HG02840 (cell line): ENCODE measurements at regions not wholly inside any gene's neighbourhood (a gene's known extent, or its start where the extent isn't known, plus 50 kb on each side); places are given as distances from the start of the nearest gene placed in this dataset.

Experiments
- ATAC-seq: cut with Tn5 transposase; IDR thresholded peaks from one replicate; pipeline ENCODE4 v1.9.1; 2021; ENCODE audit warnings: mild to moderate bottlenecking, moderate library complexity, moderate number of reproducible peaks; ENCODE audit not compliant: unreplicated experiment, low FRiP score

DNA sequence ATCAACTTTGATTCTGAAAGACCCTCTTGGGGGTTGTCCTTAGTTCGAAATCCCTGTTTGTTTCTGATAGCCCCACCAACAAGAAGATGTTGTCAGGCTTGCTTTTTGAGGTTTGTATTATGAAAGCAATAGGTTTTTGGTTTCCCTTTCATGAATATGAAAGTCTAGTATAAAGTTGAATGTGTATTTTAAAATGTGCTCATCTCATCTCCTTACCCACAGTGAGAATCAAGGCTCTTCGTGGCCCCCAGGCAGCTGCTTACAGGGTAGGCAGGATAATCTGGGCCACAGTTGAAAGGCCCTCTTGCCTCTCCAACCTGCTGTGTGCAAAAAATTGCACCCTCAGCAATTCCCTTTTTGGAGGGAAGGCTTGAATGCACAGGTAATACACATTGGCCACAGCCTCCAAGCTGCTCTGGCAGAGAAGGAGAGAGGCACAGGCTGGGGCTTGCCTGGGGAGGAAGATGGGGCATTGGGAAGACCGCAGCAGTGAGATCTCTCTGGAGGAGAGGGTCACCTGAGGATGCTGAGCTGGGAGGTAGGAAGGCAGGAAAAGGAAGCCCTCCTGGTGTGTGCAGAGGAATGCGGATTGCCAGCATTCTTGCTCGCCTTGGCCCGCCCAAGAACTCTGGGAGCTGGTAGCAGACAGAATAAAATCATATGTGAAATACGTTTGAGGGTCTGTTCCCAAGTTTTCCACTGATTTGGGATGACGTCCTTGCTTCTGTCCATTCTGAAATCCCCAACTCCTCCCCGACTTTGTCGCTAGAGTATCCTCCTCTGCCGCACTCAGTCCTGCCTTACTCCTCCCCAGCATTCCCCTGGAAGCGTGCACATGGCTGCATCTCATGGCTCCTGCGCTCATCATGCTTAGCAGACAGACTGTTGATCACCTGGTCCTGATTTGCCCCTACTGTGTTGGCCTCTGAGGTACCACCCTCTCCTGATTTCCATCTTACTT is 196.4 kb downstream of the RPLP1 start:
- no peak for ATAC-seq

DNA sequence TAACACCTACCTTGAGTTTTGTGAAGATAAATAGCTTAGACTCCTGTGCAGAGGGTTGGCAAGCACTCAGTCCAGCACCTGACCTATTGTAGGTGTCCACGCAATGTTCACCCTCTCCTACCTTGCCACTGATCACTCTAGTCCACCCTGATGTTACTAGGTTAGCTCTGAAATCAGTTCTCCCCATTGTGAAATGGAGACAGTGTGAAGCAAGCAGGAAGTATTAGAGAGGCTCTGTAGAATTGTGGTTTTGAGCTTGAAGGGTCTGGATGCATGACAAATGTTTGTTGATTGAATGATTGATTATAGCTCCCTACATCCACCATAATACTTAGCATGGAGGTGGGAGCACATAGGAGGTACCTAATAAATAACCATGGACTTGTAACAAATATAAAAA is 199.7 kb downstream of the RPLP1 start:
- ATAC-seq: no peak

DNA sequence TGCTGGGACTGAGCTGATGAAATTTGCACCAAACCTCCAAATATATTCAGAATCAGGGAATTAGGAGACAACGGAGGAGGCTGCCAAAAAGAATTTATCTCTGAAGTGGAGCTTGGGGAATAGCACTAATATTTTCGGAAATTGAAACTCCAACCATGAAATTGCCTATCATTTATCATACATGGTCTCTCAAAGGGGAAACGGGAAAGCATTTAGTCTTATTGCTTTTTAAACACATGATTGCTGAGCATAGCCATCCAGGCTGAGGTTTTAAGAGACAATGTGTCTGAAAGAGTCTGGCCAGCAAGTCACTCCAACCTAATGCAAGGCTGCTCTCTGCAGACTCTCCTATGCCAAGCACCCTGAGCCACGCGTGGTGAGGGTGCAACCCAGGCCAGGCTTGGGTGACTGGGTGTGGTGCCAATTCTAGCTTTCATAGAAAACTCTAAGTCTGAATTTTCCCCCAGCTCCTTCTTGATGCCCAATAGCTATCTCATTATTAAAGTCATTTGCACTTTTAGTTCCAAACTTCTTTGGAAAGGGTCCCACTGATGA is 200.2 kb downstream of the RPLP1 start:
- ATAC-seq: no peak

DNA sequence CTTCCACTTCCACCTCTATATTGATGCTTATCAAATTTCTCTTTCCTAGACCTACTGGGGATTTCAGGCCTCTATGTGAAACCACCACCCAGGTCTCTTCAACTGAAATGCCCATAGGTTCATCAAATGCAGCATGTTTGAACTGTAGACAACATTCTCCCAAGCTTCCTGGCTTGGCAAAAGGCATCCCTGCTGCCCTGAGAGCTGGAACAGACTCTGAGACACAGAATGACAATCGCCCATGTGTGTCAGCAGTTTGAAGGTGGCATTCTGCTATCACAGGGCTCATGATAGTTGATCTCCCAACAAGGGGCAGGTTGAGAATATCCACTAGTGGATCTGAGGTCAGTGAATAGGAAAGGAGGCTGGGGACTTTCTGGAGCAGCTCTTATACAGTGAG is 200.7 kb downstream of the RPLP1 start:
- no peak for ATAC-seq

DNA sequence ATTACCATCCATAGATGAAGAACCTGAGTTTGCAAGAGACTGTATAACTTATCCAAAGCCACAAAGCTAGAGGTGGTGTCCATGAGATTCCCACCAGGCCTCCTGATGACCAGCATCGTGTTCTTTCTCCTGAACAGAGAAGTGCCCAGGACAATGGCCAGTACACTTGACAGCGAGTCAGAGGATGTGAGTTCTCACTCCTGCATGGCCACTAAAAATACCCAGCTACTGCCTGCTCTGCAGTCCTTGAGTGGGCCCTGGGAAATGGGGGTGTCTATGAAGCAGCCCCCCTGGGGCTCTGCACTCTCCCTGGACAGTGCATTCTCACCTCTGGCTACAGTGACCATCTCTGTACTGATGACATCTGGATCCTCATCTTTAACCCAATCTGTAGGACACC is 201.2 kb downstream of the RPLP1 start:
- no peak for ATAC-seq

DNA sequence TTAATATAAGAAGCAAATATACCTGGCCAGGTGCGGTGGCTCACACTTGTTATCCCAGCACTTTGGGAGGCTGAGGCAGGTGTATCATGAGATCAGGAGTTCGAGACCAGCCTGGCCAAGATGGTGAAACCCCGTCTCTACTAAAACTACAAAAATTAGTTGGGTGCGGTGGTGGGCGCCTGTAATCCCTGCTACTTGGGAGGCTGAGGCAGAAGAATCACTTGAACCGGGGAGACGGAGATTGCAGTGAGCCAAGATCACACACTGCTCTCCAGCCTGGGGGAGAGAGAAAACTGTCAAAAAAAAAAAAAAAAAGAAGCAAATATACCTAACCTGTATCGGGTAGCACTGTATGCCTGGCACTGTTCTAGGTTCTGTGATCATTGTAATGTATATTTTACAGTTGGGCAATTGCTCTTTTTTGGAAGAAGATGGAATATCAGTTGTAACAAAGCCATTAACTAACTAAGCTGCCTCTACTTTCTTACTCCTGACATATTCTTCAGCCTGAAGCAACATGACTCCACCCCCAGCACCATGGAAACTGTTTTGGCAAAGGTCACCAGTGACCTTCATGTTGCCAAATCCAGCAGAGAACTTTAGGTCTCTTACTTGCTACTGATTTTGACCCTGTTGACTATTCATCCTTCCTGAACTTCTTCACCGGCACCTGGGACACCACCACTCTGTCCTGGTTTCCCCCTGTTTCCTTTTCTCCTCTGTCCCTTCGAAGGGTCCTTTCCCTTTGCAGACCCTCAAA is 203.8 kb downstream of the RPLP1 start:
- ATAC-seq: no peak

DNA sequence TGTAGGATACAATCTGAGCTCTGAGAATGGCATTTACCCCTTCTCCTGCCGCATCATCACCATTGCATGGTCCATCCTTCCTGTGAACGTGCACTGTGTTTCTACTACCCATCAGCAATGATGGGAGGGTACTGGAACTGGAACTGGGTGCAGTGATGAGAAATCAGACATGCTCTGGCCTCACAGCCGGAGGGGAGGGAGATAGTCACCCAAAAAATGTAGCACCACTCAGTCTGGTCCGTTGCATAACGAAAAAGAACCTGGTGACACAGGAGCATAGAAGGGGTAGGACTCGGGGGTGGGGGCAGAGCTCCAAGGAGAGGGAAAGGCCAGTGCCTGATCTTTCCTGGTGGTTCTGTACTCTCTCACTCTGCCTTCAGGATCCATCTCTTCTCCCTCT is 205.0 kb downstream of the RPLP1 start:
- ATAC-seq: no peak

DNA sequence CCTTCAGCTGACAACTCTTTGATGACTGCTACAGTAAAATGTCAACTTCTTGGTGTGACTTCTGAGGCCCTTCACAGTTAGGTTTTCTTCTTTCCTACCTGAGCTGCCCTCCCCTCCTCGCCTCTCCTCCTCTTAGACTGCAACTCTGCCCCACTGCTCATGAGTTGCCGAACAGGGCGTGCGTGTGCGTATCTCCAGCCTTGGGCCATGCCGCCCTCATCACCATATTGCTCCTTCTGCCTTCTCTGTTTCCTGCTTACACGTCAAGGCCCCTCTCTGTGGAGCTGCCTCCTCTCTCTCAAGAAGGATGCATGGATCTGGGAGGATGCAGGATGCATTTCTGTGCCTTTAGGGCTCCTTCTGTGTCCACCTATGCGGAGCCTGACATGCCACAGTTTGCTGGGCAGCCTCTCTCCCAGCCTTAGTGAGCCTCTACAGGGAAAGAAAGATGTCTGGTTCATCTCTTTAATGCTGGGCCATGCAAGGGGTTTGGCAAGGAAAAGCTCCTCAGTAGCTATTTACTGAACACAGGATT is 205.9 kb downstream of the RPLP1 start:
- ATAC-seq: no peak

DNA sequence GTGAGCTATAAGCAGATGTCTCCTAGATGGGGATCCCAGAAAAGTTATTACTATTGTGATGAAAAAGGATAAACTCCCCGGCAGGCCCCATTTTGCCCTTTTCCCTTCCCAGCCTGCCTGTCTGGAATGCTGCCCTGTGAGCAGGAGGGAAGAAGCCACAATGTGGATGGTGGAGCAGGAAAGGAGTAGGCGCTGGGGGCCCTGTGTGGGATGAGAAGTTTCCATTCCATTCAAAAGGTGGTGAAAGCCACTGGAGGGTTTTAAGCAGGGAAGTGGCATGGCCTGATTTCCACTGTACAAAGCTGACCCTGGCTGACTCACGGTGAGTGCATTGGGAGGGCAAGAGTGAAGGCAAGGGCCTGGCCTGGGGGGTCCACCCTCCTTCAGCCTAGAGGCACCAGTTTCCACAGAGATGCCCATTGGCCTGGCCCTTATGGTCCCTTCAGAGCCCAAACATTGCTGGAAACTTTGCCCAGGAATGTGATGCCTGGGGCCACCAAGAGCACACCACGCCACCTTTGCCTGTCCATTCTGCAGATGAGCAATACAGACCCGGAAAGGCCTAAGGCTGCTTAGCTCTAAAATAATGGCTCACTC is 206.9 kb downstream of the RPLP1 start:
- no peak for ATAC-seq

DNA sequence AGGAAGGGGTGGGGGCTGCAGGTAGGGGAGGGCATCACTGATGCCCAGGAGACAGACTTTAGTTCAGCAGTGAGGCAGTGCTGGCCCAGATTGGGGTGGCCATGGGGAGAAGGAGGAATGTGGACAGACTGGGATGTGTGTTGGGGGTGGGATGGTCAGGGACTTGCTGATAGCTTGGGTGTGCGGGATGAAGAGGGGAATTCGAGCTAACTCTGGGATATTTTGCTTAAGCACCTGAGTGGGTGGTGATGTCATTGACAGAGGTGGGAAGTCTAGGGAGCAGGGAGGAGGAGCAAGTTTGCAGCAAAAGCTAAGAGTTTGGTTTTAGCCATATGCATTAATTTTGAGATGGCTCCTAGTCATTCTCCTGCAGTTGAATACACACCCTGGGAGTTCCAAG is 207.5 kb downstream of the RPLP1 start:
- no peak for ATAC-seq

DNA sequence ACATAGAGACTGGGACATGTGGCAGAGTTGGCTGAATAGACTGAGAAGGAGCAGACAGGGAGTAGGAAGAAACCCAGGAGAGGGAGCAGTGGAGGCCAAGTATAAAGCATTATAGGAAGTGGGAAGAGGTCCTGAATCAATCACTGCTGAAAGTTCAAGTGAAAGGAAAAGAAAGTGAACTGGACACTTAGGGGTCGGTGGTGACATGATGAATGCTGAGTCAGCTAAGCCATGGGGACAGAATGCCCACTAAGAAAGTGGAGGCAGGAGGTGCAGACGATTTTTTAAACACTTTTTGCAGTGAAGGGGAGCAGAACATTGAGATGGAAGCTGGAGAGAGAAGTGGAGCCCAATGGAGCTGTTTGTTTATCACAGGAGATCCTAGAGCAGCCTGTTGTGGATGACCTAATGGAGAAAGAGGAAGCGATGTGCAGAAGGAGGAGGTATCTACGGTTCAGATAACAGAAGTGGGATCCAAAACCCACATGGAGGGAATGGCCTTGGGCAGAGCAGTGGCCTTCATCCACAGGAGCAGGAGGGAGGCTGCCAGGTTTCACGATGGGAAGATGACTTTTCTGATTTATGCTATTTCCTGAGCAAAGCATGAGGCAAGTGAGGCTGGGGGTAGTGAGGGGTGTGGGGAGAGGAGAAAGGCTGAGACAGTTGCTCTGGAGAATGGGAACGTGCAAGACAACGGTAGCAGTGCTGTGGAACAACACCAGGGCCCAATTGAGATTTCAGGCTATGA is 208.2 kb downstream of the RPLP1 start:
- ATAC-seq: no peak

DNA sequence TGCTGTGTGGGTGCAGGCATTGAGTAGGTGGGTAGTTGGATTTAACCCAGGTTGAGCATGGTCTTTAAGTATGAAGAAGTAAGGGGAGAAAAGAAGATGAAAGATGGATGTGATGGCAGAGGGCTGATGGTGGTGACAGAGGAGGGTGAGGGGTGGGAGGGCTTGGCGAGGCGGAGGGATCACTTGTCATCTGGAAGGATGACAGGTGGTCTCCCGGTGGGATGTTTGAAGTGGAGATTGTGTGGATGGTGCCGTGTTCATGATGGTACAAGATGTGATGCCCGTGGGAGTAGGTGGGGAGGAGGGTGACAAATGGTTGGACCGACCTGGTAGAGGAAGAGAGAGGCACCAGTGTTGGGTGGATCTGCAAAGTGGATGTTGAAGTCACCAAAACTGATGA is 208.8 kb downstream of the RPLP1 start:
- ATAC-seq: no peak

DNA sequence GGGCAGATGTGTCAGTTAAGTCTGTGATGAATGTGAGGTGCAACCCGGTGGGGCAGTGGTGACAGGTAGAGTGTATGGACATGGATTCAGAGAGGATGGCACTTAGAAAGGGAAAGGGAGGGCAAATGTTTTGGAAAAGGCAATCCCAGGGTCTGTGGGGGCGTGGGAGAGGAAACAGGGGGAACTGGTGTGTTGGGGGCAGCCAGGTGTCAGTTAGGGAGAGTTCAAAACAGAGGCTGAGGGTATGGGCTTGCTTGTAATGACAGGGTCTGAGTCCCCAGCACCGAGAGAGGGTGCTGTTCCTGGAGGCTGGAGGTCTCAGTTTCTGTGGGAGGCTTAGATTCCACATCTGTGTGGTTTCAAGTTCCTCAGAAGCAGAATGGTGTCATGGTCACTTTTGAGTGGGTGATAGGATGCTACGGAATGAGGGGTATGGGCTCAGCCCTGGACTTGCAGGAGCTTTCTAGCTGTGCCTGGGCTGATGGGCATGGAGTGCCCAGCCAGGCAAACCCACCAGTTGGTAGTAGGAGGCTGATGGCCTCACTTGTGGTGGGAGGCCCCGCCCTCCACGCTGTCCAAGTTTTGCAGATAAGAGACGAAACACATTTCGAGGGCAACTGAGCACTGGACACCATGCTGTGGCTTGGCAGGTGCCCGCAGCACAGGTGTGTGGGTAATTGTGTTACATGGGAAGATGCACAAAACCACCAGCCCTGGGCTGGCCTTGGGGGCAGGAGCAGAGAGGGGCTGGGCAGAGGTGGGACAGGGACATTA is 209.4 kb downstream of the RPLP1 start:
- no peak for ATAC-seq

DNA sequence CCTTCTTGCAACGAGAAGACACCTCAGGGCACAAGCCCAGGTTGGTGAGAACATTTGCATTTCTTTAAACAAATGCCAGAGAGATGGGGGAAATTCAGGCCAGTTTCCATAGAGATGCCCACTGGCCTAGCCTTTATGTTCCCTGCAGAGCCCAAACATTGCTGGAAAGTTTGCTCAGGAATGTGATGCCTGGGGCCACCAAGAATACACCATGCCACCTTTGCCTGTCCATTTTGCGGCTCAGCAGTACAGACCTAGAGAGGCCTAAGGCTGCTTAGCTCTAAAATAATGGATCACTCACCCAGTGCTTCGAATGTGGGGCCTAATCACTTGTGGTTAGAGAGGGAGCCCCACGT is 210.0 kb downstream of the RPLP1 start:
- no peak for ATAC-seq

DNA sequence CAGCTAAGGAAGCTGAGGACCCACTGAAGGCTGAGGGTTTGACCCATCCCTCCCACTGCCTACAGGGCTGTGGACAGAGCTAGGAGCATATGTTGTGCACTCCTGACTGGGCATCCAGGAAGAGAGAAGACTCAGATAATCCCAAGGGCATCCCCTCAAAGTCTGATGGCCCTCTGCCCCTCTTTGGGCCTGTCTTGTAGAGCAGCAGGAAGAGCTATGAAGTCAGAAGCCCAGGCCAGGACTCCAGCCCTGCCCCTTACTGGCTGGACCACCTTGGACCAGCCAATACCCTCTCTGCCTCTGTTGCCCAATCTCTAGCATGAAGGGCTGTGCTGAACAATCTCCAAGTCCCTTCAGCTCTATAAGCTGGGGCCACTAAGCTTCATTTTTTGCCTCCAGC is 210.8 kb downstream of the RPLP1 start:
- ATAC-seq: no peak

DNA sequence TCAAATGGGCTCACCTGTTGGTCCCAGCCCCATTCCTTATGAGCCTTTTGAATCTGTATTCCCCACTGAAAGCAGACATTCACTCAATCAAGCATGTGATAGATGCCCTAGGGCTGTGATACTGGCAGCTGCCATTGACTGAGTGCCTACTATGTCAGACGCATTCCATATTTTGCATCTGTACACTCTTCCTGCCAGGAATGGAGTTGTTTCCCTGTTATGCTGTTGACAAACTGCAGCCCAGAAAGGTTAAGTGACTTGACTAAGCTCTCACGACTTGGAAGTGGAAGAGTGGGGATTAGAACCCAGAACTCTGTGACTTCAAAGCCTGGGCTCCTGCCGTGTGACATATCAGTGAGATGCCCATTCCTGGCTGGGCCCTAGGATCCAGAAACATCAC is 211.4 kb downstream of the RPLP1 start:
- no peak for ATAC-seq

DNA sequence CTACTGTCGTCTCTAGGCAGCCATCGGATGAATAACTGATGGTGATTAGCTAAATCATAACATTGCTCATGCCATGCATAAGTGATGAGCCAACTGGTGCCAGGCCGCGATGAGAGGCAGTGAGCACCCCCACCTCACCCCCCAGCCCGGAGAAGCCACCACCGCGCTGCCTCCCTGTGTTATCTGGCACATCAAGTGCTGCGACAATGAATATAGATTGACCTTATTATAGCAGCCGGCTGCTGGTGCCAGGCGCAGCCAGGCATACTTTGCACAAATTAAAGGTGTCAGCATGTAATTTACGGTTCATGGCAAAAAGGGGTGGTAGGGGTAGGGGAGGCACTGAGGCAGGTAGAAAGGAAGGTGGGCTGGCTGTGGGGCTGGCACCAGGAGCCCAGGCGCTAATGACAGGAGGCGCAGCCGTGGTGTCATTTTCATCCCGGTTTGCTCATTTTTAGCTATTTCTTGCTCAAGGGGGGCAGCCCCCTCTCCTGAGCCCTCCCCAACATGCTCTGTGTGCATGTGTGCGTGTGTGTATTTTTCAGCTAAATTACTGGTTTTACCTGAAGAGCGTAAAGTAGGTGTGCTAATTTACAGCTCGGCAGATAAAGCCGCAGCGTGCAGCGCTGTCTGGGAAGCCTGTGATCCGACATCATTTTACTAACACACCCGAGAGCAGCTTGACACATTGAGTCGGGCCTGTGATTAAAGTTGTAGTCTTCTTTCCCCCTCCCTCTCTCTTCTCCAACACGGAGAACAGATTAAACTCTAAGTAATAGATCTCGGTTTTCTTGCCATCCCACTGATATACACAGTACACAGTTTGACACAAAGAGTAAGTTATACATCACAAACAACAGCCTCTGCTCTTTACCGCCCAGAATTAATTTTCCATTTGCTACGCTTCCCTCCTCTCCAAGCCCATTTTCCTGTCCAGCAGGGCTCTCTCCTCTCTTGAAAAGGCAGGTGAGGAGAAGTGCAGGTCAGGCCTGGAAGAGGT is 212.3 kb downstream of the RPLP1 start:
- no peak for ATAC-seq

DNA sequence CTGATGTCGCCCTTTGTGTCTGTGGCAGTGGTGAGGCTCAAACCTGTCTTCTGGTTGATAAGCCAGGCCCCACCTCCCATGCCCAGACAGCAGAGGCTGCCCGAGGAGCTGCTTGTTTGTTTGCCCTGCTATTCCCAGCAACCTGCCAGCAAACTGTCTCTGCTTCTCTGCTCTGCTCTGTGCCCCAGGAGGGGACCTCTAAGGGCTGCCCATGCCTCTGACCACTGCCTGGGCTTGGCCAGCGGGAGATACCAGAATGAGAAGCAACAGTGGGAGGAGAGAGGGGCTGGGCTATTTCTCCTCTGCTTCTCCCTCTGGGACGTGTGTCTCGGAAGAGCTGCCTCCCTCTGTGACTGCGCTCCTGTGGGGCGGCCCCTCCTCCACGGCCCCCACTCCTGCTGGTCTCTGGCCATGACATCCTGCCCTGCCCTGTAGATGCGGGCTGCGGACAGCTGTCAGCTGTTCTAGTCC is 213.1 kb downstream of the RPLP1 start:
- ATAC-seq: no peak
